Renal pelvis (tissue), 1 donor: ENCODE measurements at regions not wholly inside any gene's neighbourhood (a gene's known extent, or its start where the extent isn't known, plus 50 kb on each side); places are given as distances from the start of the nearest gene placed in this dataset.

Source experiments
- DNase-seq: peaks from one replicate; pipeline ENCODE4 v3.0.0-alpha.2; 2013

DNA sequence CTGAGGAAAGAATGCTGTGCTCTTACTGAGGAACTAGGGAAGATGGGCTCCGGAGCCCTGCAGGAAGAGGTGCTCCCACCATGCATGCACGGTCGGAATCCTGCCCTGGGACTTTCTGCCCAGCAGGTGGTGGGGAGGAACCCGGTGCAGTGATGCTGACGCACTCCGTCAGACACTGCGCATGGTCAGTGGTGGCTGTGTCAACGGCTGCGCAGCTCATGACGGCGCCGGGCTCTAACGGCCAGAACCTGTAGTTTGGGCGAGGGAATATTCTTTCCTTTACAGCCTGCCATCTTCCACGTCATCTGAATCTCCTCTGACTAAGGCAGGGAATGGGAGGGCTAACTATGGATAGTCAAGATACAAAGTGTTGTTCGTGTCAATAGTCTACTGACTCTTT is 189.2 kb upstream of the MGMT start:
- DNase-seq = no peak

DNA sequence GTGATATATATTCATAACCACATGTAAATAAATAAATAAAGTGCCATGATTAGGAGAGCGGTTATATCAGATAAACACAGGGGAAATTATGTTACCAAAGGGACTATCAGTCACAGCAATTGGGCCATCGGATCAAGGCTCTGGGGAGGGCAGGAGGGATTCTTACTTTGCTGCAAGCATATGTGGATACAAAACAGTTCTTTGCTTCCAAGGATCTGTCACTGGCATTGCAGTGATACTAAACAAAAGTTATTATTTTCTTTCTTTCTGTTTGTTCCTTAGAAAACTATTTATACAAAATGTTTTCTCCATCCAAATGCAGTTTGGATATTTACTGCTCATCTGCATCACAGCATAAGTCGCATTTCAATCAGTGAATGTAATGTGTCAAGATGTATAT is 188.4 kb upstream of the MGMT start:
- DNase-seq = peak; percentile 12

DNA sequence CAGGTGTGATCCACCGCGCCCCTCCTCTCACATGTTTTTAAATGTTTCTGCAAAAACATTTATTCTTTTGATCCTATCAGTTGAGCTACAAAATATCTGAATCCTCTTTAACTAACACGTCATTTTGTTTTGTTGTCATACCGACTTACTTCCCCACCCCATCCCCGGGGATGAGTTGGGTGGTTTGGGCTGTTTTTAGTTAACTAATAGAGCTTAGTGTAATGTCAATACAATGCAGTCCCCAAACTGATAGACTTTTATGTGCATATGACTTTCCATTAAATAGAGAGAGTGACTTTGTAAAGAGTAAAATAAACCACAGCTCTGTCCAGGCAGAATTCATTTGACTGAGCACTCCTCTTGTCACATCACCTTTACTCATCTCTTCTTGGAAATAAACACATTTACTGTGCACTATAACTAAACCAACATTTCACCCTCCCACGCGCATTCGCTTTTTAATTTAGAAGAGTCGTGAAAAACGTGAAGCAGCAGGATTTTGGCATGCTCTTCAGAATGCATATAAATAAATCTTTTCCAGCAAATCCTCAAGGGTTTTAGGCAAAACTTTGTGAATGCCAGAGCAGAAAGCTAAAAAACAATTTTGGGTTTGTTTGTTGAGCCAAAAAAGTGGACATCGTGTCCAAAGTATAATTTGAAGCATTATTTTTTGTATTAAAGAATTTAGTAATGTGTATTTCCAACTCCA is 187.4 kb upstream of the MGMT start:
- DNase-seq = no peak

DNA sequence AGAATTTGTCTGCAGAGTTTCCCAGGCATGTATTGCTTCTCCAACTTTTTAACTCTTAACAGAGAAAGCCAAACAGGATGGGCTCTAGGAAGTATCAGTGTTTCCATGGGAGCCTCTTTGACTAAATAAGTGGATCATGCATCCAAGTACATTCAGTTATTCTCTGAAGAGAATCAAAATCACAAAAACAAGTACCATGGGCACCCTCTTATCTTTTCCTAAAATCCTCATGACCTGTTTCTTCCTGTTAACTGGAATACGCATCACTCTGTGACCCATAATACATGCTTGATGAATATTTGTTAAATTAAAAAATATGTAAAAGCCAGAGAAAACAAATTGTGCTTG is 186.9 kb upstream of the MGMT start:
- no peak for DNase-seq

DNA sequence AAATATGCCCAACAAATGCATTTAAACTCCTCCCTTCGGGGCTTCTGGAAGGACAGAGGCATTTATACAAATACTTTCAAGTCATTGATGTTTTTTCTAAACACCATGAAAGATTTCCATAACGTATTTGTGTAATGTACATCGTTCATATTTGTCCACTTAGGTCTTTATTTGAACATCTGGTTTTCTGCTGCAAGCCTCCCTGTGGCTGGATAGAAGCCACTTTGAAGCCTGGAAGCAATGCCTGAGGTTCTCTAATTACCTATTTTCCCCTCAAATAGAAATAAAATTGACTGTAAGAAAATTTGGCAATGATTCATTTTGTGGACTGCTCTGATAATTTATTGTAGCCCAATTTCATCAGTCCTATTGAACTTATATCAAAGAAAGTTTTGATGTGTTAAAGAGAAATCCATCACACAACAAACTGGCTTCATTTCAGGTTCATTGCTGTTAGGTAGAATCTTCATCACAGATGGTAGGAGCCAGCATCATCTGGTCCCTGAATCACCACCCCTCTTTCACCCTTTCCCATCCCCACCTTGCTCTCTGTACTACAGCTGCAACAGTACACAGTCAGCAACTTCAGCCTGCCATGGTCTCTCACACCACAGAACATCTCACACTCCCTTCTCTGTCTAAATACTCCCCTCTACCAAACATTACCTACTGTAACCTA is 186.0 kb upstream of the MGMT start:
- no peak for DNase-seq

DNA sequence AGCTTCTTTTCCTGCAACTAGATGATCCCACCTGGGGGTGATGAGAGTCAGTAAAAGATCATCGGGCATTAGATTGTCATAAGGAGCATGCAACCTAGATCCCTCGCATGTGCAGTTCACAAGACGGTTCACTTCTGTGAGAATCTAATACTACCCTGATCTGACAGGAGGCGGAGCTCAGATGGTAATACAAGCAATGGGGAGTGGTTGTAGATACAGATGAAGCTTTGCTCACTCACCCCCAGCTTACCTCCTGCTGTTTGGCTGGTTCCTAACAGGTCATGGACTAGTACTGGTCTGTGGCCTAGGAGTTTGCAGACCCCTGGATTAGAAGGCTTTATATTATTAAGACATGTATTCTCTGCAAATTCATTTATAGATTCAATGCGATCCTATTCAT is 181.6 kb upstream of the MGMT start:
- DNase-seq = no peak

DNA sequence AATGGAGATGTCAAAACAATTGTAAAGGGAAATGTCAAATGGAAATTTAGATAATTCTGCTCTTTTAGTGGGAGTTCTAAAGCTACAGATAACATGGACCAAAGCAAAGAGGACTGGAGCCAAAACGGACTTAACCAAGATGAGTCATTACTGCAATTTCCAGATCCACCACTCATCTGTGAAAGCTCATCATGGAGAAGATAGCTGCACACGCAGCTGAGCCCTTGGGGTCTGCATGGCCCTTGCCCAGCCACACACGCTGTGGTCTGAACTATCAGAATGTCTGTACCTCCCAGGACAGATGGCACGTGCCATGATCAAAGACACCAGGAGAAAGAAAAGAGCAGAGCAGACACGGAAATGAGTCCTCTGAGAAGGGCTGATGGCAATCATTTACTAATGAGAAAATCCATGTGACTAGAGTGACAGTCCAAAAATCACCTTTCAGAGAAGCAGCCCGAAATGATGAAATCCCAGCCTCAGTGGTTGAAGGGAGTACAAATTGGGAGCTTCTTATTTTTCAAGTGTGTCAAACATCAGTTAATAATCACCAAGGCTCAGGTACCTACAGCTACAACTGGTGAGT is 177.9 kb upstream of the MGMT start:
- DNase-seq = no peak

DNA sequence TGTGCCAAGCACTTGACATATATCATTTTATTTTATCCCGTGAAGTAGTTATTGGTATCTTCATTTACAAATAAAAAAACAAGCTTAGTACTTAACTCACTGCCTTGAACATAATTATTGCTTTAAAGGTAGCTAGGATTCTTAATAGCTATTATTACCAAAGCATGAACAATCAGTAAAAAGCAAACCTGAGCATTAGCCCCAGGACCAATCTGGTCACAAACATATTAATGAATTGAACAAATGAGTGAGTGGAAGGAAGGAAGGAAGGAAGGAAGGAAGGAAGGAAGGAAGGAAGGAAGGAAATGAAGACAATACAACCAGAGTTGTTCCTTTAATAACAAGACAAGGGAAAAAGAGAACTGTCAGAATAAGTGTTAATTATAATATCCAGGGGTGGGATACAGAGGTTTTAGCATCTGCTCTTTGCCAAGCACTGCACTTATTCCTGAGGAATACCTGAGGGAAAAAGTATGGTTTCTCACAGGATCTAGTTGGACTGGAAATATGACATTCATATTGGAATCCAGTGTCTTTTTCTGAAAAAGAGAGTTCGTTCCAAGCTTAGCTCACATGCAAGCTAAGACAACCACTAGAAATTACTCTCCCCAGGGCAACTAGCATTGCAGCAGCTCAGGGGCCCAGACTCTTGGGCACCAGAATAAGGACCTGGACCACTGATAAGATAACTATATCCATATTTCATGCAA is 172.9 kb upstream of the MGMT start:
- DNase-seq = no peak

DNA sequence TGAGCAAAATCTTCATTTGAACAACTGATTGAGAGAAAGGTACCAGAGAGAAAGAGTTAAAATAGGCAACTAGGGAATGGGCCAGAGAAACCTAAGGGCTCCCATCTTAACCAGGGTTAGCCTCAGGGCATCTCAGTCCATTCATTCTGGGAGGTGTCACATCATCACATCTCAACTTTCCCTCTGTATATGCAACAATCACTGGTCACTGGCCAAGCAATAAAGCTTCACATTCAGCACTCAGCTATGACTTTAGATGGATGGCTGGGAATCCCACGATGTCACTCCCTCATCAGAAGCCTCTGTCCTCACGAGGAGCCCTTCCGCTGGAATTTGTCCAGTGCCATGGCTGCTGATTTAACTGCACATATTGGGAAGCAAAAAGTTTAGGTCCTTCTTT is 172.1 kb upstream of the MGMT start:
- DNase-seq = no peak

DNA sequence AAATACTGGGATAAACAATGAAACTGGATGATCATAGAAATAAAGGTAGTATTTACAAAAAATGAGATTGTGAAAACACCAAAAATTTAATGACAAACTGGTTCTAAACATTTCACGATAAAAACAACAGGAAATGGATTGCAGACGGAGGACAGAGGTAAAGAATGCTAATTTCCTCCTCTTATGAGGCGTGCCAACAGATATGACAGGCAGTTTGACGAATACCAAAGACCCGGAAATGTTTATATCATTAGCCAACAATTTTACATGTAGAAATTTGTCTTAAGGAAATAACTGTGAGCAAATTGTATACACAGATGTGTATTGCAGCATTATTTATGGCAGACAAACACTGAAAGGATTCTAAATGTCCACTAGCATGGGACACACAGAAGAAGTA is 162.0 kb upstream of the MGMT start:
- DNase-seq = no peak

DNA sequence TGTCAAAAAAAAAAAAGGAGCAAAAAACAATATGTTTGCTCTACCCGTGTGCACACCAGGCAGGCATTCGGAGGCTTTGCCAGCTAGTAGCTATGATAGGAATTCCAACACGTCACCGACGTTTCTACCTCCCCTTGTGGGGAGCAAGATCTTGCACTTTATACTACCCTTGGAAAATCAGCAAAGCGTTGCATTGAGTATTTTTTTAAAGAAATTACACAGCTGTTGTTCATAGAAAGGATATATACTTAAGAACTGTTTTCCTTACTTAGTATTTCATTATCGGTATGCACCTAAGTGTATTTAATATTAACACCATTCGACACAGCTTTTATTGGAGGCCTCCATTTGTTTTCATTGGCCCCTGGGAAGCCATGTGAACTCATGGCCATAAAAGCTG is 159.9 kb upstream of the MGMT start:
- DNase-seq = no peak

DNA sequence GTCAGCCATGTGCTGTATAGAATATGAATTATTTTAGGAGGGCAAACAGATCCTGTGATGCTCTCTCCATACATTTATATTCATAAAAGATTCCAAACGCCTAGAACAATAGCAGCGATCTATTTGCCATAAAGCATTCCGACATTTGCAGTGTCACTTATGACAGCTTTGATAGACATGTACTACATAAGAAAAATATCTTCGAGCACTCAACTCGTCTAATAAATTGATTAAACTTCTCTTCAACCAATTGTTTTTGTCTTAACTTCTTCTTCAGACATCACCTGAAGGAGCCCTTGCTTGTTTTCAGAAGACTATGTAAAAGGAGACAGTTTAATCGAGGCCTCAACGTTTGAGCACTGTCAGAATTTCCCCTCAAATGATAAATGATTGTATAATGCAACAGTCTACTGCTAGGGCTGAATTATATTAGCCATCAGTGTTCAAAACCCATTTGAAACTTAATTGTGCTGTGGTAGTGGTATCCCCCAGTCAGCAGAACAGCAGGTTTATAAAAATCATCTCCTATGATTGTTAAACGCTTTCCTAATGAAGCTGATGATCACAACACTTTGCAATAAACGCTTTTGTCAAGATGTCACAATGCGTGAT is 158.0 kb upstream of the MGMT start:
- no peak for DNase-seq

DNA sequence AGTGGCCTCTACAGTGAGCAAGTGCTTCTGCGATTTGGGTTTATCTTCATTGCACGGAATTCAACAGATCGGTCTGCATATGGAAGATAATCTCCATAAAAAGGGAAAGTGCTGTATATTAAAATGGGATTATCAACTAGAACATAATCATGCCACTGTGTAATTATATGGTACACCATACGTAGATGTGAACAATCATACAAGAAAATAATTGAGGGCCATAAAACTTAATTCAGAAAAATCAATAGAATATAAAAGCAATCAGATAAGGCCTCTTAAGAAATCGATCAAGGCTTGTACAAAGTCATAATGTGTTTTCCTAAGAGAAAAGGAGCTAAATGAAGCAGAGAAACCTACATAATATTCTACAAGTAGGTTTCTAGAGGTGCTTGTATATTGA is 157.5 kb upstream of the MGMT start:
- no peak for DNase-seq

DNA sequence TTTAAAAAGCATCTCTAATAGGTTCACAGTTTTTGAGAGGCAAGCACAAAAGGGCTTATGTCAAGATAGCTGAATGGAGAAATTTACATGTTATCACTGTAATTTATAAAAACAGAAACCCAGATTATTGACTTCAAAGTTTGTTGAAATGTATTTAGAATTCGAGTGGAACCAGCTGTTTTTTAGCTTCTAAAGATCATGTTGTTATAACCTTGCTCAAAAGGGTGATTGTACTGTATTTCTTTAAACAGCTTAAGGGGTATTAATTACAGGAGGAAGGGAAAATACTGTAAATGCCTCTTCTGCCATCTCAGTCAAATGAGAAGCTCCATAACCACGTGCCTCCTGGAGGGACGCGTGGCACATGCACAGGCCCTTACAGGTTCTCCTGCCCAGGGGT is 156.2 kb upstream of the MGMT start:
- no peak for DNase-seq

DNA sequence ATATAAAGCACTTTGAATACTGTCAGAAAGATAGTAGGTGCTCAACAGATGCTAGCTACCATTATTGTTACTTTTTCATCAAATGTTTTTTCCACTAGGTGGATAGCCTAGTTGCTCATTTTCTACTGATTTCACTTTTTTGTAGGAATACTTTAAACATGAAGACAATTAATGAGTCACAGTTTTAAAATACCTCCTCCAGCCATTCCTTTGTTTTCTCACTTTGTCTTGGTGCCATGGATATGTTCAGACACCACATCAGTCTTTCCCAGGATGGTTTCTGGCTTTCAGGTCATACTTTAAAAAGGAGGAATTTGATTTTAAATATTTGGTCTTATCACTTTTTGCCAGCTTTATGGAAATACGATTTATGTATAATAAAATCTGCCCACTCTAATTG is 147.1 kb upstream of the MGMT start:
- DNase-seq = no peak

DNA sequence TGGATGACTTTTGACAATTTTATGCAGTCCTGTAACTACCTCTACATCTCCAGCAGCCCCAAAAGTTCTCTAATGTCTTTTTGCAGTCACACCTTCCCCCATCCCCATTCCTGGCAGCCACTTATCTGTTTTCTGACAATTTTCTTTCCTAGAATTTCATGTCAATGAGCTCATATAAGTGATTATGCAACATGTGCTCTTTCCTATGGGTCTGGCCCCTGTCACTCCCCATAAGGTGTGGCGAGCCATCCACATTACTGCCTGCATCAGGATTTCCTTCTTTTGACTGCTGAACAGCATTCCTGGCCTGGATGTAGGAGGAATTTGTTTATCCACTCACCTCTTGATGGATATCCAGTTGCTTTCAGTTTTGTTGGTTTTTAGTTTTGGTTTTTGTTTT is 146.7 kb upstream of the MGMT start:
- no peak for DNase-seq

DNA sequence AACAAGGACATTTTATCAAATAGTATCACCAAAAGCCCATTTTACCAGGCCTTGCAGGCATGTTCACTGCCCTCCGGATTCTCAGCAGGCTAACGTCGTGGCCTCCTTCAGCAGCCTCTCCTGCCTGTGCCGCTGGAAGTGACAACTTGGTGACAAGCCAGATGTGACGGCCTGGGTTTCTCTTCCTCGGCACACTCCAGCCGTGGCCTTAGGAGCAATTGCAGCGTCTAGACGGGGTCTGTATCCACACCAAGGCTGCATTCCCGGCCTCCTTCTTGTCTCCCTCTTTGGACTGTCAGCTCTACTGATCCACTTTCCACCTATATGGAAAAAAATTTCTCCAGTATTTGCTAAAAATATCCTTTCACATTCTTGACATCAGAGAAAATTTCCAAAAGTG is 145.3 kb upstream of the MGMT start:
- no peak for DNase-seq

DNA sequence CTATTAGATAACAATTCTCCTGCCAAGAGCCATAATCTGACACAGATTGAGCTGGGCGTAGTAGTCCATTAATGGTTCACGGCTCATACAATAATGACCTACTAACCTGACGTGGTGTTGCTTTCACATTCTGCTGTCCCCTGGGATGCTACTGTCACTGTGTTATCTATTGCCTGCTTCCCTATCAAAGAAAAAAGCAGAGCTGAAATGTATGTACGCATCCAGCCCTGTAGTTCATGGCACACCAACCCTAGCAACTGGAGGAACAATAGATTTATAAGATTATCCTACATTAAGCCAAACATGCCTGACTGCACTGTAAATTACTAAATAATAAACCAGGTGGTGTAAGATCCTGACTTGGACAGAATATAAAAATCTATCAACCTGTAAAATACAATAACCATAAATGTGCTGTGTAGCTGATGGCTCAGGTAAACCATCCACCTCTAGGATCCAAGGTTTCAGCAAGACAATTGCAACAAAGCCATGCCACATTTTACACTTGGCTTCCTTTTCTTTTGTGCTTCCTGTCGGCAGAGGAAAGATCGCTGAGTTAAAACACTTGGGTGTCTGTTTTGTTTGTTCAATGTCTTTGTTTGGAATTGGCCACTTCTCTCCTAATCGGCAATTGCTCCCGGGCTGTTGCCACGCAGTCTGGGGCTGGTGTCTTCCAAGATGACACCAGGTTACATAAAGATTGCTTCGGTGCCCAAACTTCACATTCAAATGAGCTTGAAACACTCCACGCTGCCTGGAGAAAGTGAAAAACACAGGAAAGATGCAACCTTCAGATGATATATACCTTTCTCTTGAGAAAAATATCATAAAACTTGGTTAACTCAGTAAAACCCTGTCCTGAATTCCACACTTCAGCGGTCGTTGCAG is 143.9 kb upstream of the MGMT start:
- no peak for DNase-seq

DNA sequence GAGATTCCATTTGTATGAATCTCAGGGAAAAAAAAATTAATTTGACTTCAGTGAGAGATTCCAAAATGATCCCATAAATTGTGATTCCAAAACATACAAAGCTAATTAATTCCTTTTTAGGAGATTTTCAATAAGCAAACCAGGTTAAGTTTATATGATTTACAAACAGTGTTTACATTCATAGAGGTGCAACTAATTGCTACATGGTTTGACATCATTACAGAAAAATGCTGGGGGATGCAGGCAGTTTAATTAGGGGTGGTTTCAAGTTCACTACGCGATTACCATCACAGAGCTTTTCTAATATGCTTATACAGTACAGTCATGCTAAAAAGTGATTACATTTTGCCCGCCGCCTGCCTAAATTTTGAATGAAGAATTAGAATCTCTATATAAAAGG is 143.2 kb upstream of the MGMT start:
- DNase-seq = no peak

DNA sequence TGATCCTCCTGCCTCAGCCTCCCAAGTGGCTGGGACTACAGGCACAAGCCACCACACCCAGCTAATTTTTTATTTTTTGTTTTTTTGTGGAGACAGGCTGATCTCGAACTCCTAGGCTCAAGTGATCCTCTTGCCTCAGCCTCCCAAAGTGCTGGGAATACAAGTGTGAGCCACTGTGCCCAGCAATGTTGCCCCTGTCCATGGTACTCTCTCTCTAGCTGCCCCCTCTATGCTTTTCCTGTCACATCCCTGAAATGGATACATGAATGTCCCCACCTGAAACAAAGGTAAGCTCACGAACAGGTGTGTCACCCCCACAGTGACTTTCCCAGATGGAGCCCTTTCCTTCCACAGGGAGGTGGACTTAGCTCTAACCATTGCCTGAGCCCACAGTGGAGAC is 141.1 kb upstream of the MGMT start:
- no peak for DNase-seq

DNA sequence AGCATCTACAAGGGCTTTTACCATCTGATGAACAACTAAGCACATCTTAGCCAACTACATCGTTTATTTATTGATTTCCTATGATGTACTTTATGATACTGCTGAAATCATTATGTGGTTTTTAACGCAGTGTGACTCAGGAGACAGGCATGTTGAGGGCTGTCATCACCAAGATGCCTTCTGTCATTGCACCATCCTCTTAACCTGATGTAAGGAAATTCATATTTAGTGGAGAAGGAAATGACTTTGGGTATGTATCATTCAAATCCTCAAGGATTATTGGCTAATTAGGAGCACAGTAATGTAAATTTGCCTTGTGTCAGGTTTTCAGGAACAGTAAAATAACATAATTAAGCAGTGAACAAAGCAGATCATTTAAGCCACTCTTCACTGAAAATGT is 138.5 kb upstream of the MGMT start:
- DNase-seq = no peak
